PC-3 (cell line): ENCODE measurements at regions not wholly inside any gene's neighbourhood (a gene's known extent, or its start where the extent isn't known, plus 50 kb on each side); places are given as distances from the start of the nearest gene placed in this dataset.

ENCODE experiments used
- ATAC-seq: fragments of 200-7000 bp; cut with Tn5 transposase; 2 replicates; pipeline ENCODE4 v1.9.1; 2020; ENCODE audit warnings: mild to moderate bottlenecking, moderate library complexity
- BruUV-seq: library from RNA; stranded (reverse); fragments of 400-500 nt; replicated peaks from 2 replicates; lab custom pipeline; 2021; lab: Mats Ljungman, UMichigan
- CTCF ChIA-PET: fragments of 300-600 bp; sonication (Branson Sonifier 250); formaldehyde crosslinking; loops from one replicate; lab custom pipeline; 2022; ENCODE audit warnings: antibody characterized with exemption; lab: Charles Lee
- POLR2A ChIA-PET: fragments of 300-600 bp; sonication (Branson Sonifier 250); formaldehyde crosslinking; loops from one replicate; lab custom pipeline; 2022; ENCODE audit warnings: antibody characterized with exemption; ENCODE audit not compliant: unreplicated experiment; lab: Charles Lee
- DNase-seq: peaks from one replicate; pipeline ENCODE4 v3.0.0-alpha.2; 2015
- H2AFZ ChIP-seq: fragments of 300-600 bp; sonication (generic); 2 replicates; pipeline ENCODE4 v1.6.0; 2016; ENCODE audit warnings: antibody characterized with exemption, low read length
- H3F3A ChIP-seq: fragments of 300-600 bp; sonication (generic); one replicate; pipeline ENCODE4 v1.6.0; 2017; ENCODE audit warnings: antibody characterized with exemption, low read length, control low read depth, mild to moderate bottlenecking; ENCODE audit not compliant: unreplicated experiment
- H3K27ac ChIP-seq: fragments of 300-600 bp; sonication (generic); 2 replicates; pipeline ENCODE4 v1.5.1; 2016; ENCODE audit warnings: mild to moderate bottlenecking, low read length
- H3K27me3 ChIP-seq: fragments of 300-600 bp; sonication (generic); 2 replicates; pipeline ENCODE4 v1.6.1; 2016; ENCODE audit warnings: low read length, mixed read lengths
- H3K36me3 ChIP-seq: fragments of 300-600 bp; sonication (generic); 2 replicates; pipeline ENCODE4 v1.6.1; 2016; ENCODE audit warnings: low read depth, mixed run types, low read length, mixed read lengths
- H3K4me1 ChIP-seq: fragments of 300-600 bp; sonication (generic); 2 replicates; pipeline ENCODE4 v1.5.1; 2016; ENCODE audit warnings: low read length; ENCODE audit not compliant: insufficient read depth
- H3K4me2 ChIP-seq: fragments of 300-600 bp; sonication (generic); 2 replicates; pipeline ENCODE4 v1.6.0; 2016; ENCODE audit warnings: low read length
- H3K4me3 ChIP-seq: fragments of 300-600 bp; sonication (generic); 2 replicates; pipeline ENCODE4 v1.5.1; 2016; ENCODE audit warnings: mild to moderate bottlenecking, low read length, mixed read lengths
- H3K79me2 ChIP-seq: fragments of 300-600 bp; sonication (generic); 2 replicates; pipeline ENCODE4 v1.6.1; 2017; ENCODE audit warnings: low read length, mixed read lengths
- H3K9ac ChIP-seq: fragments of 300-600 bp; sonication (generic); 2 replicates; pipeline ENCODE4 v1.6.0; 2016; ENCODE audit warnings: mild to moderate bottlenecking, low read length
- H3K9me2 ChIP-seq: fragments of 300-600 bp; sonication (generic); replicated peaks from 2 replicates; pipeline ENCODE4 v1.6.1; 2016; ENCODE audit warnings: mixed run types, low read length, mixed read lengths
- H3K9me3 ChIP-seq: fragments of 300-600 bp; sonication (generic); 2 replicates; pipeline ENCODE4 v1.6.1; 2016; ENCODE audit warnings: low read length, mixed read lengths
- H4K20me1 ChIP-seq: fragments of 300-600 bp; sonication (generic); 2 replicates; pipeline ENCODE4 v1.6.1; 2016; ENCODE audit warnings: low read length, mixed read lengths
- CTCF ChIP-seq: fragments of 300-600 bp; sonication (generic); conservative IDR thresholded peaks from 2 replicates; pipeline ENCODE4 v1.5.1; 2017; ENCODE audit warnings: antibody characterized with exemption, low read depth, mild to moderate bottlenecking, low read length
- EZH2 ChIP-seq: fragments of 300-600 bp; sonication (generic); IDR thresholded peaks from one replicate; pipeline ENCODE4 v1.6.1; 2017; ENCODE audit warnings: antibody characterized with exemption, mild to moderate bottlenecking, low read length; ENCODE audit not compliant: unreplicated experiment
- EZH2phosphoT487 ChIP-seq: fragments of 300-600 bp; sonication (generic); IDR thresholded peaks from 2 replicates; pipeline ENCODE4 v1.6.1; 2018; ENCODE audit warnings: mild to moderate bottlenecking, antibody characterized with exemption, low read length, borderline replicate concordance
- intact Hi-C: fragments of 100-400 bp; cut with micrococcal nuclease; formaldehyde crosslinking; loops from 2 replicates; pipeline ENCODE4 v1.9.0; 2023

GRCh38 chr4:44538534-44538933 is 89.9 kb upstream of the KCTD8 start:
- Histone ChIP-seq H2AFZ (no peak overlapping the region), H3K79me2 (no peaks in the 10 kb centered on the region), H3K9me3 (no peaks in the 10 kb centered on the region), H3K9me2 (no peaks in the 10 kb centered on the region), H4K20me1 (no peaks in the 10 kb centered on the region), H3F3A (no peaks in the 10 kb centered on the region), H3K27ac (no peak overlapping the region), H3K27me3 (no peaks in the 10 kb centered on the region), H3K4me1 (no peaks in the 10 kb centered on the region), H3K4me2 (no peak overlapping the region), H3K4me3 (no peak overlapping the region), H3K9ac (no peak overlapping the region), H3K36me3 (no peaks in the 10 kb centered on the region)
- CTCF ChIA-PET, result no interaction called here
- DNase-seq (no peak), ATAC-seq (no peak)
- intact Hi-C loops, result no loop called here
- TF ChIP-seq EZH2phosphoT487, result no peak
- POLR2A ChIA-PET, result no interaction called here
- no TSS peak for BruUV-seq

GRCh38 chr4:44535981-44536380 is 87.4 kb upstream of the KCTD8 start:
- Histone ChIP-seq H3K79me2 (no peaks in the 10 kb centered on the region), H3K36me3 (no peaks in the 10 kb centered on the region), H4K20me1 (no peaks in the 10 kb centered on the region), H3F3A (no peaks in the 10 kb centered on the region), H3K4me2 (no peak overlapping the region), H2AFZ (no peak overlapping the region), H3K9ac (no peak overlapping the region), H3K27ac (no peak overlapping the region), H3K4me1 (no peaks in the 10 kb centered on the region), H3K4me3 (no peak overlapping the region), H3K9me3 (no peaks in the 10 kb centered on the region), H3K27me3 (no peaks in the 10 kb centered on the region), H3K9me2 (no peaks in the 10 kb centered on the region)
- POLR2A ChIA-PET, result no interaction called here
- BruUV-seq, result no TSS peak
- DNase-seq (no peak), ATAC-seq (no peak)
- TF ChIP-seq CTCF, result no peak
- TF ChIP-seq EZH2phosphoT487, result no peak
- TF ChIP-seq EZH2, result no peak
- intact Hi-C loops, result no loop called here
- CTCF ChIA-PET, result no interaction called here

GRCh38 chr4:44532851-44533250 is 84.2 kb upstream of the KCTD8 start:
- TF ChIP-seq EZH2phosphoT487 (no peak), EZH2 (no peak), CTCF (no peak)
- Histone ChIP-seq H3K79me2 (no peaks in the 10 kb centered on the region), H3K27ac (no peak overlapping the region), H3F3A (no peaks in the 10 kb centered on the region), H3K9me3 (no peaks in the 10 kb centered on the region), H3K4me2 (no peak overlapping the region), H3K9ac (no peak overlapping the region), H3K9me2 (no peaks in the 10 kb centered on the region), H3K4me1 (no peaks in the 10 kb centered on the region), H4K20me1 (no peaks in the 10 kb centered on the region), H3K4me3 (no peak overlapping the region), H2AFZ (no peak overlapping the region), H3K36me3 (no peaks in the 10 kb centered on the region), H3K27me3 (no peaks in the 10 kb centered on the region)
- ChIA-PET CTCF (no interaction called here), POLR2A (no interaction called here)
- intact Hi-C loops, result no loop called here
- DNase-seq (no peak), ATAC-seq (no peak)
- BruUV-seq, result no TSS peak
